ENCODE measurements at regions not wholly inside any gene's neighbourhood (a gene's known extent, or its start where the extent isn't known, plus 50 kb on each side); places are given as distances from the start of the nearest gene placed in this dataset.
A peak's percentile ranks its signal among the peaks of the same experiment; 100 is the strongest.

- H3K36me3 ChIP-seq (ENCODE audit: low read depth), result no peaks in the 10 kb centered on the region
- no peaks in the 10 kb centered on the region for H3K9me3 ChIP-seq (ENCODE audit: low read depth)
- no peaks in the 10 kb centered on the region for H3K9me2 ChIP-seq (ENCODE audit: insufficient read depth)
- H3K27ac ChIP-seq, result no peak overlapping the region
- no peaks in the 10 kb centered on the region for H3K79me2 ChIP-seq (ENCODE audit: insufficient read depth)
- peak; percentile 30 for DNase-seq
- H3K9ac ChIP-seq, result no peak overlapping the region
- WGBS, 2 experiments (ENCODE audit: low coverage in 1 of 2, low lambda C conversion rate in 2 of 2, missing lambda C conversion rate in 2 of 2), result 36 to 38% methylated on average over 6 of the region's 6 CpGs
- no peak overlapping the region for H3K4me2 ChIP-seq (ENCODE audit: unreplicated experiment)
- H3K4me1 ChIP-seq (ENCODE audit: insufficient read depth), result no peaks in the 10 kb centered on the region
- no peaks in the 10 kb centered on the region for H3F3A ChIP-seq (ENCODE audit: insufficient read depth)
- no peaks in the 10 kb centered on the region for H3K27me3 ChIP-seq (replicated peaks; ENCODE audit: insufficient read depth)
- no peak for TF ChIP-seq EZH2 (IDR thresholded peaks at IDR 0.05; ENCODE audit: insufficient read depth, poor library complexity, severe bottlenecking)
- no peak for TF ChIP-seq EZH2phosphoT487 (IDR thresholded peaks at IDR 0.05; ENCODE audit: insufficient read depth, low read depth)
- no peak overlapping the region for H3K4me3 ChIP-seq
- in situ Hi-C loops (cut with MboI), result no loop called here
- no peak overlapping the region for H2AFZ ChIP-seq
- H4K20me1 ChIP-seq (ENCODE audit: insufficient read depth), result no peaks in the 10 kb centered on the region
These were observed 668.5 kb upstream of the AUTS2 start for GRCh38 chr7:68929781-68930261.

- Histone ChIP-seq H3K27me3 (replicated peaks; ENCODE audit: insufficient read depth) (no peaks in the 10 kb centered on the region), H4K20me1 (ENCODE audit: insufficient read depth) (no peaks in the 10 kb centered on the region), H3K79me2 (ENCODE audit: insufficient read depth) (no peaks in the 10 kb centered on the region), H3K9me3 (ENCODE audit: low read depth) (no peaks in the 10 kb centered on the region), H3K9ac (no peak overlapping the region), H3K36me3 (ENCODE audit: low read depth) (no peaks in the 10 kb centered on the region), H3F3A (ENCODE audit: insufficient read depth) (no peaks in the 10 kb centered on the region), H3K4me2 (ENCODE audit: unreplicated experiment) (no peak overlapping the region), H3K9me2 (ENCODE audit: insufficient read depth) (no peaks in the 10 kb centered on the region), H3K4me3 (no peak overlapping the region), H3K27ac (no peak overlapping the region), H2AFZ (no peak overlapping the region), H3K4me1 (ENCODE audit: insufficient read depth) (no peaks in the 10 kb centered on the region)
- in situ Hi-C loops (cut with MboI), result no loop called here
- WGBS, 2 experiments (ENCODE audit: low coverage in 1 of 2, low lambda C conversion rate in 2 of 2, missing lambda C conversion rate in 2 of 2), result 30 to 38% methylated on average over 10 of the region's 10 CpGs
- no peak for DNase-seq
- TF ChIP-seq EZH2 (IDR thresholded peaks at IDR 0.05; ENCODE audit: insufficient read depth, poor library complexity, severe bottlenecking) (no peak), EZH2phosphoT487 (IDR thresholded peaks at IDR 0.05; ENCODE audit: insufficient read depth, low read depth) (no peak)
These were observed 661.7 kb upstream of the AUTS2 start for GRCh38 chr7:68936471-68937035.

DNA sequence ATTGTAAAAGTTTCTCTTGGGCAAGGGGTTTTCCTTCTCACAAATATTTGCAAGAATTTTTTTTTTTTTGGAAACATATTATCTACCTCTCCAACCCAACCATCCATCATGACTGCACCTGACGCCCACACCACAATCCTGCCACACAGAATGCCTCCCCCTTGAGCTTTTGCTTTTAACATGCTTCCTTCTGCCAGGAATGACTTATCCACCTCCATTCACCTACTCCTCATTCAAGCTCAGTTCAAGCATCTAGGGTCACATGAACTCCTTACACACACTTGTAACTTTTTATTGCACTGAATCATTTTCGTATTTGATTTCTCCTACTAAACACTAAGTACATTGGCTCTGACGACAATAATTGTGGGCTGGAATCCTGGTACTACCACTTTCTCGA is 660.1 kb upstream of the AUTS2 start:
- in situ Hi-C loops (cut with MboI), result no loop called here
- Histone ChIP-seq H3K4me3 (no peak overlapping the region), H3K4me2 (ENCODE audit: unreplicated experiment) (no peak overlapping the region), H3K79me2 (ENCODE audit: insufficient read depth) (no peaks in the 10 kb centered on the region), H3K9ac (no peak overlapping the region), H3K9me2 (ENCODE audit: insufficient read depth) (no peaks in the 10 kb centered on the region), H3K27me3 (replicated peaks; ENCODE audit: insufficient read depth) (no peaks in the 10 kb centered on the region), H3K27ac (no peak overlapping the region), H4K20me1 (ENCODE audit: insufficient read depth) (no peaks in the 10 kb centered on the region), H3K36me3 (ENCODE audit: low read depth) (no peaks in the 10 kb centered on the region), H3K4me1 (ENCODE audit: insufficient read depth) (no peaks in the 10 kb centered on the region), H3F3A (ENCODE audit: insufficient read depth) (no peaks in the 10 kb centered on the region), H2AFZ (no peak overlapping the region), H3K9me3 (ENCODE audit: low read depth) (no peaks in the 10 kb centered on the region)
- DNase-seq, result no peak
- WGBS, 2 experiments (ENCODE audit: low coverage in 1 of 2, low lambda C conversion rate in 2 of 2, missing lambda C conversion rate in 2 of 2), result 11 to 17% methylated on average over 4 of the region's 4 CpGs
- TF ChIP-seq EZH2 (IDR thresholded peaks at IDR 0.05; ENCODE audit: insufficient read depth, poor library complexity, severe bottlenecking) (no peak), EZH2phosphoT487 (IDR thresholded peaks at IDR 0.05; ENCODE audit: insufficient read depth, low read depth) (no peak)

GRCh38 chr7:68943786-68944185 is 654.5 kb upstream of the AUTS2 start:
- no peak for DNase-seq
- H3F3A ChIP-seq (ENCODE audit: insufficient read depth), result no peaks in the 10 kb centered on the region
- no peaks in the 10 kb centered on the region for H4K20me1 ChIP-seq (ENCODE audit: insufficient read depth)
- no peak overlapping the region for H3K4me2 ChIP-seq (ENCODE audit: unreplicated experiment)
- H3K79me2 ChIP-seq (ENCODE audit: insufficient read depth), result no peaks in the 10 kb centered on the region
- H3K4me1 ChIP-seq (ENCODE audit: insufficient read depth), result no peaks in the 10 kb centered on the region
- in situ Hi-C loops (cut with MboI), result no loop called here
- H3K9me3 ChIP-seq (ENCODE audit: low read depth), result no peaks in the 10 kb centered on the region
- H3K9me2 ChIP-seq (ENCODE audit: insufficient read depth), result no peaks in the 10 kb centered on the region
- no peaks in the 10 kb centered on the region for H3K27me3 ChIP-seq (replicated peaks; ENCODE audit: insufficient read depth)
- H3K9ac ChIP-seq, result no peak overlapping the region
- no peak overlapping the region for H3K27ac ChIP-seq
- no peaks in the 10 kb centered on the region for H3K36me3 ChIP-seq (ENCODE audit: low read depth)
- no peak overlapping the region for H2AFZ ChIP-seq
- TF ChIP-seq EZH2 (IDR thresholded peaks at IDR 0.05; ENCODE audit: insufficient read depth, poor library complexity, severe bottlenecking), result no peak
- TF ChIP-seq EZH2phosphoT487 (IDR thresholded peaks at IDR 0.05; ENCODE audit: insufficient read depth, low read depth), result no peak
- no peak overlapping the region for H3K4me3 ChIP-seq

GRCh38 chr7:68955656-68956055 is 642.6 kb upstream of the AUTS2 start:
- H4K20me1 ChIP-seq (ENCODE audit: insufficient read depth), result no peaks in the 10 kb centered on the region
- no peak overlapping the region for H3K9ac ChIP-seq
- H3K27me3 ChIP-seq (replicated peaks; ENCODE audit: insufficient read depth), result no peaks in the 10 kb centered on the region
- 25 to 29% methylated on average over 4 of the region's 4 CpGs for whole genome bisulfite sequencing, 2 experiments (ENCODE audit: low coverage in 1 of 2, low lambda C conversion rate in 2 of 2, missing lambda C conversion rate in 2 of 2)
- H3F3A ChIP-seq (ENCODE audit: insufficient read depth), result no peaks in the 10 kb centered on the region
- H3K79me2 ChIP-seq (ENCODE audit: insufficient read depth), result no peaks in the 10 kb centered on the region
- no peaks in the 10 kb centered on the region for H3K9me3 ChIP-seq (ENCODE audit: low read depth)
- H3K9me2 ChIP-seq (ENCODE audit: insufficient read depth), result no peaks in the 10 kb centered on the region
- H3K4me3 ChIP-seq, result no peak overlapping the region
- DNase-seq, result no peak
- no peak overlapping the region for H2AFZ ChIP-seq
- H3K4me1 ChIP-seq (ENCODE audit: insufficient read depth), result no peaks in the 10 kb centered on the region
- H3K4me2 ChIP-seq (ENCODE audit: unreplicated experiment), result no peak overlapping the region
- TF ChIP-seq EZH2phosphoT487 (IDR thresholded peaks at IDR 0.05; ENCODE audit: insufficient read depth, low read depth), result no peak
- TF ChIP-seq EZH2 (IDR thresholded peaks at IDR 0.05; ENCODE audit: insufficient read depth, poor library complexity, severe bottlenecking), result no peak
- H3K27ac ChIP-seq, result no peak overlapping the region
- in situ Hi-C loops (cut with MboI), result no loop called here
- no peaks in the 10 kb centered on the region for H3K36me3 ChIP-seq (ENCODE audit: low read depth)

Measured in GM23248 (cell line).